HG02870 (cell line): ENCODE measurements at regions not wholly inside any gene's neighbourhood (a gene's known extent, or its start where the extent isn't known, plus 50 kb on each side); places are given as distances from the start of the nearest gene placed in this dataset.
"Not testable (repeated sequence)": the region's sequence is repeated elsewhere in the genome, so short reads cannot be mapped to it uniquely, and the experiment has no call there.

Experiments
- ATAC-seq: cut with Tn5 transposase; IDR thresholded peaks from one replicate; pipeline ENCODE4 v1.9.1; 2021; ENCODE audit warnings: mild to moderate bottlenecking, moderate library complexity; ENCODE audit not compliant: unreplicated experiment

GRCh38 chr9:95785209-95785608, 90.3 kb upstream of the ERCC6L2 start:
- no peak for ATAC-seq

- no peak for ATAC-seq
These were observed 91.2 kb upstream of the ERCC6L2 start for GRCh38 chr9:95784318-95784717.

- no peak for ATAC-seq
These were observed 92.0 kb upstream of the ERCC6L2 start for GRCh38 chr9:95783426-95783975.

GRCh38 chr9:95780751-95781150, 94.7 kb upstream of the ERCC6L2 start:
- ATAC-seq, result no peak

GRCh38 chr9:95780121-95780520, 95.4 kb upstream of the ERCC6L2 start:
- no peak for ATAC-seq

GRCh38 chr9:95779597-95779996, 95.9 kb upstream of the ERCC6L2 start:
- ATAC-seq, result not testable (repeated sequence)

GRCh38 chr9:95778957-95779356, 96.5 kb upstream of the ERCC6L2 start:
- no peak for ATAC-seq

GRCh38 chr9:95777136-95777535, 98.4 kb upstream of the ERCC6L2 start:
- no peak for ATAC-seq

- ATAC-seq, result no peak
These were observed 99.3 kb upstream of the ERCC6L2 start for GRCh38 chr9:95776176-95776575.

GRCh38 chr9:95775191-95775590, 100.3 kb upstream of the ERCC6L2 start:
- no peak for ATAC-seq

GRCh38 chr9:95773053-95773418, 102.5 kb upstream of the ERCC6L2 start:
- no peak for ATAC-seq

- ATAC-seq, result no peak
These were observed 103.0 kb upstream of the ERCC6L2 start for GRCh38 chr9:95772320-95773052.

GRCh38 chr9:95771556-95772246, 103.8 kb upstream of the ERCC6L2 start:
- no peak for ATAC-seq

GRCh38 chr9:95770653-95771131, 104.8 kb upstream of the ERCC6L2 start:
- ATAC-seq, result no peak

GRCh38 chr9:95769909-95770433, 105.5 kb upstream of the ERCC6L2 start:
- no peak for ATAC-seq

GRCh38 chr9:95769473-95769872, 106.0 kb upstream of the ERCC6L2 start:
- ATAC-seq, result no peak

- ATAC-seq, result no peak
These were observed 108.6 kb upstream of the ERCC6L2 start for GRCh38 chr9:95766906-95767305.

GRCh38 chr9:95764533-95765319, 110.8 kb upstream of the ERCC6L2 start:
- ATAC-seq, result no peak

- no peak for ATAC-seq
These were observed 111.5 kb upstream of the ERCC6L2 start for GRCh38 chr9:95763983-95764382.

GRCh38 chr9:95763006-95763405, 112.5 kb upstream of the ERCC6L2 start:
- no peak for ATAC-seq

- no peak for ATAC-seq
These were observed 113.2 kb upstream of the ERCC6L2 start for GRCh38 chr9:95762322-95762721.
